Colon (tissue), 2 donors: ENCODE measurements at regions not wholly inside any gene's neighbourhood (a gene's known extent, or its start where the extent isn't known, plus 50 kb on each side); places are given as distances from the start of the nearest gene placed in this dataset.

Source experiments
- FAIRE-seq: peaks from 2 replicates; lab custom pipeline; 2012; peaks lifted over from hg19 to GRCh38; lab: Jason Lieb, UNC
- donor health status: control.
- donor health status: control.

DNA sequence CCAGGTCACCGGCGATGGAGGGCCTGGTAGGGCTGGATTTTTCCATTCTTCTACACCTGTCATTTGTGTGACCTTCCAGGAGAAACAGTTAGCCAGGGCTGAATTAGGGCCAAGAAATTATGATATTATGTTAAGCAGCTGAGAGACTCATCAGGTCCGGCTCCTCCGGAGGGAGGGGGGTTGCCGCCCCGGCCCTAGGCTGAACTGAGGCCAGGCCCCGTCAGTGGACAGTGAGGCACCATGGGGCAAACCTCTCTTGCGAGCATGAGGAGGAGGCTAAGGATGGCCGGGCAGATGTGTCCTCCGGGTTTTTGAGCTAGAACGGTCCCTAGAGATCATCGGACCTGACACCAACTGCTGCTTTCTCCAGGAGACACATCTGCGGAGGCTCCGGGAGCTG, 150.1 kb downstream of the SOX11 start:
- no peak for FAIRE-seq

DNA sequence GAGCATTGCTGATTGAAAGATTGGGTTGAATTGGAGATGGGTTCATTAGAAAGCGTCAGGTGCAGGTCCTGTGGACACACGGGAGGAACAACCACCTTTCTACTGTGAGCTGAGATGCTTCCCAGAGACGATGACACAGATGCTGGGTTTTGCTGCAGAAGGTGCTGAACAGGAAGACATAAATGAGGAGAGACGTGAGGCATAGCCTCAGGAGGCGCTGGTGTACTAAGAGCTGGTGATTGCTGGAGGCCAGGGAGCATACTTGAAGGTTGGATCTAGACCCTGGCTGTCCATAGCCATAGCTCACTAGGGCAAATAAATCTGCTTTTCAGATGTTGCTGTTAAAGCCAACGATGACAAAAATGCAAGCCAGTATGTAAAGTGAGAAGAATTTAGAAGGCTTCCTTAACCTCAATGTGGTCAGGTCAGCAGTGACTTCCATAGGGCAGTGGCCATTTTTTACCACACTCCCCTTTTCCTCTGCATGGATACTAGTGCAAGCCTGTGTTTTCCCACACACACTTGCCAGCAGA, 153.7 kb downstream of the SOX11 start:
- FAIRE-seq, result no peak

DNA sequence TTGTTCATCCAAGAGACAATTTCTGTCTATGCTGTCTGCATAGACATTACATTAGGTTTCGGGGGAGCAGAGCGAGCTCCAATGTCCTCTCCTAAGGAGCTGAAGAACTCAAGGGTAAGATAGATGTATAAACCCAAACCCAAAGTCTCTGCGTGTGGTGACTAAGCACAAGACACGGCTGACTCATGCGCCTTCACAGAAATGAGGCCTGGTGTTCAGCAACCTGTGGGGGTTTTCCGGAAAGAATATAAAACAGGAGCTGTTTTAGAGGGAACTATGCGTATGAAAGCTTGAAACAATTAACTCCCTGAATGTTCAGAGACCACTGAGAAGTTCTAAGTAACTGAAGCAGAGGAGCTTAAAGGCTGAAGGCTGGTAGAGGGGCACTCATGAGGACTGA, 154.7 kb downstream of the SOX11 start:
- no peak for FAIRE-seq

DNA sequence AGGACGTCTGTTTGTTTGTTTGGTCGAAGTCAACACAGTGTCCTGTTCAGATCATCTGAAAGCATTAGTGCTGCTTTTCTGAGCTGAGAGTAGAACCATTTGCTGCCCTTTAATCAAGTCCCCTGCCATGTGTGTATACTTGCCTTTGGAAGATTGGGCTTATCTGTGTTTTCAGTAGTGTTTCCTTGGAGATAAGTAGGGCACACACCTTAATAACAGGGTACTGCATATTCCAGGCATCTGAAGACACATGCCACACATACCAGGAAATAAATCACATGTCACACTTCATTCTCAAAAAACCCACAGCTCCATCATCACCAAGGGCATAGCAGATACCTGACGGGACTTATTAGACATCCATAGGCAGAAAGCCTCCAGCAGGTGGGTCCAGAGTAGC, 157.4 kb downstream of the SOX11 start:
- FAIRE-seq, result no peak

DNA sequence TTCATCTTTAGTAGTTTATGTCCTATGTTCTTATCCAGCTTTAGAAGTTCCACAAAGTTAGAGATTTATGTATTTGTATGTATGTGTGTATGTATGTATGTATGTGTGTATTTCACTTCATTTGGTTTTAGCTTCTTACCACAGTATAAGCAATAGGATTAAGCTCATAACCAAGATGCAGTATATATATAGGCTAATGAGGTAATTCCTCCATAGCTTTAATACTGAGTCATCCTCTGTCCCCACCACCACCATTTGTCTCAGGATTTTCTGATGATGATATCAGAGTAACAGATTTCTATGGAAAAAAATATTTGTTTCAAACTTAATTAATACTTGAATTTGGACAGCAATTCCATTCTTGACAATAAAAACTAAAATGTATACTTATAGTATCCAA, 159.2 kb downstream of the SOX11 start:
- FAIRE-seq, result no peak

DNA sequence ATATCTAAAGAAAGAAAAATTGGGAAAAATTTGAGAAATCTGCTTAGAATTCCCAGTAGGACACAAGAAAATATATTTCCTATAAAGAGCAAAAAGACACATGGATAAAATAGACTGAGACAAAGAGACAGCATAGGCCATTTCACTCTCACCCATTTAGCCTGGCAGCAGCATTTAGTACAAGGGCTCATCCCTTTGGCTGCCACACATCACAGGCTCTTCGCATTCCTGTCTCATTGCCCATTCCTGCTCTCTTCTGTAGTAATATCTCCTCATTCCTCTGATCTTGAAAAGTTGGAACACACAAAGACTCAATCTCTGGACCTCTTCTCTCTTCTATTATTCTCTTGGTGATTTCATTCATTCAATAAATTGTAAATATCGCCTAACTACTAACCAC, 162.6 kb downstream of the SOX11 start:
- no peak for FAIRE-seq

DNA sequence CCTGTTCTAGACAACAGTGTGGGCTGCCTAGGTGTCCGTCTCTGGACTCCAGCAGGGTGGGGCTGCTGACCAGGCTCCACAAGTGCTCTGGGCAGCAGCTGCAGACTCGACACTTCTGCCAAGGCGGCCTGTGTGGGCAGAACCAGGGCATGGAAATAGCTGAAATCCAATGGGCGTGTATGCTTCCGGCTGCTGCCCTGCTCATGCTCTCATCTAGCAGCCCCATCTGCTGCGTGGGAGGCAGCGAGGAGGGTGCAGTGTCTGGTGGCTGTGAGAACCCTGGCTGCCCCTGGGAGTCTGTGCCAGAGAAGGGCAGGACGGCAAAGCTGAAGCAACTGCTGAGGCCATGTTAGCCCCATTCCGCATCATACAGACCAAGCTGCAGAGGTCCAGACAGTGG, 174.9 kb downstream of the SOX11 start:
- FAIRE-seq, result no peak

DNA sequence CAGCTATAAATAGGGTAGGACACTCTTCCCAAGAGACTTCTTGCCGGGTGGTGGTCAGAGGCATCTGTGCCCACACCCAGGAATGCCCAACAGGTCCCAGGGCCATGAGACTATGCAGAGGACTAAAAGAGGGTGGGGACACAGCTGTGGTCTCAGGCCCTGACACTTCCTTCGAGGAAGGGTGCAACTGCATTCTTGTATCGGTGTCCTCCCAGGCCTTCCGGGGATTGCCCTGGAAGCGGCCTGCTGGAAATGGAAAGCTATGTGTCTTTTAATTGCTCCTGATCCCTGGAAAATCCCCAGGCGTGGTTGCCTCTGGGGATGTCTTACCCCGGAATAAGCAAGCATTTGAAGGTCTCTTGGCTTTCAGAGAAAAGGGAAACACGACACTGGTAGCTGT, 176.7 kb downstream of the SOX11 start:
- no peak for FAIRE-seq

DNA sequence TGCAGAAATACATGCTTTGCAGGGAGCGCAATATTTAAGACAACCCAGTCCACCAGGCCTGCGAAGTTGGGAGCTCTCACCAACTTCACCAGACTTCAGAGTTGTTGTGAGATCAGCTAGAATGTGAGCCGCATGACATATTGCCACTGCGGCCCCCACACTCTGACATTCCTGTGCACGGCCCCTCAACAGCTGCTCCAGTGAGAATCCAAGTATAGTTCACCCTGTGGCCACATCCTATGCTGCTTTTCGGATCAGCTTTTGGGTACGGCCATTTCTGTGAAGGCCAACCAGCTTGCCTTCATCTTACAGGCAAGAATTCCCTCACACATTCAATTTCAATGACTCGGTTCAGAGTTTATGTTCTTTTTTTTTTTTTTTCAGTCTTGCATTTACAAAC, 177.8 kb downstream of the SOX11 start:
- FAIRE-seq, result no peak

DNA sequence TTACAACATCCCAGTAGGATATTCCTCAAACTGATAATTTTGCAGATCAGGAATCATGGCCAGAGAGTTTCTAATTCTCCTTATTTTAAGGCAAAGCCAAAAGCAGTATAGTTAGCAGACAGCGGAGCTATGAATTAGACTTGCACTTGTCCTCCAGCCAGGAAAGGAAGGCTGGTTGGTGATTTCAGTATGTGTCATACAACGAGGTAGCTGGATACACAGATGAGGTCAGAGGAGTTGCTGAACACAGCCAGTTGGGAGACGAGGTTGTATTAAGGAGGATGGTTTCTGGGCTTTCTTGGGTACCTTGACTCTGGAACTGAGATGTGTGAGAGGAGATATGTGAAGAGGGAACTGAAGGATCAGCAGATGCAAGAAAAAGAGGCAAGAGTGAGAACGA, 185.2 kb downstream of the SOX11 start:
- FAIRE-seq, result no peak

DNA sequence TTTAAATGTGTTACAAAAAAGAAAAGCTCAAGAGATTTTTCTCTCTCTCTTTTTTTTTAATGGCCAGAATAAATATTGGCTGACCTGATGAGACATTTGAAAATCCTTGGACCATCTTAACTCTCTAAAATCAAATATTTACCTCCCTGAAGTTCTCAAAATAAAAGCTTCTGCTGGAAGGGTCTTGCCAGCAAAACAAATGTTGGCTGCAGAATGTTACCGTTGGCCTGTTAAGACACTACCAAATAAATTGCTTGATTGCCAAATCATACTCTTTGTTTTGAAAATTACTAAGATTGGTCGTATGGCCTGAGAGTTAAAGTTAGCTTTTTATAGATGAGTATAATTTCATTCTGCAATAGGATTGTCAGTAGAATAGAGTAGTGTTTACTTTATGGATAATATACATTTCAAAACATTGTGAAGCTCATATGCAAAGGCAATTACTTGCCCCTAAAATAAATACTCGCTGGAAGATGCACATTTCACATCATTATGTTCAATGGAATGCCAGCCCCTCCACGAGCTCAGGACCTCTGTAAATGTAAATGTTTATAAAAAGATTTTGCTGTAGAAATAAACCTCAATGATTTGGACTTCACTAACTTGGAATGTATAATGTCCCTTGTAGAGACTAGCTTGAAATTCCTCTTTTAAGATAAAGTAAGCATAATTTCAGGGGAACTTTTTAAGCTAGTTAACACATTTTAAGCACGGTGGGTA, 193.4 kb downstream of the SOX11 start:
- FAIRE-seq, result no peak

DNA sequence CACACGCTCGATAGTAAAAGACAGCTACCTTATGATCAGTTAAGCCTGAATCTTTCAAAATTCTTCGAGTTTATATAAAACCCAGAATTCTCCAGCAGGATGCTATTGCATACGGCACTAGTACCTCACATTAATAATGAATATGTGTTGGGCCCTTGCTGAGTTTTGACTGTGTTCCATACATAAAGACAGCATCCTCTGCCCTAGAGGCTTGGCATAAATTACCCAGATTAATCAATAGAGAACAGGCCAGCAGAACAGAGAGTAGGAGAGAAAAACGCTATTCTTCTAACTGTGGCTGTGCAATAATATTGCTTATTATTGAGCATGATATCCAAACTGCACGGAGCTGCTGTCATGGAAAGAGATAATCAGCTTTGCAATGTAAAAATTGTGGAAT, 194.3 kb downstream of the SOX11 start:
- FAIRE-seq, result no peak

DNA sequence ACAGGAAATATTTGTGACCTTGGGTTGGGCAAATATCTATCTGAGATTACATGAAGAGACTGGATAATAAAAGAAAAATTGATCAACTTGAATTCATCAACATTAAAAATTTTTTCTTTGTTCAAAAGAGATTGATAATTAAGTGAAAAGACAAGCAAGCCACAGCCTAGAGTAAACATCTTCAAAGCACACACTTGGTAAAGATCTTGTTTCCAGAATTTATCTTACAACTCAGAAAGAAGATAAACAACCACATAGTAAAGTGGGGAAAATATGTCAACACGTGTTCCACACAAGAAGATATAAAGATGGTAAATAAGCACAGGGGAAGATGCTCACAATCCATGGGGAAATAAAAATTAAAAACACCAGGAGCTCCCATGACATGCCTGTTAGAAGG, 195.9 kb downstream of the SOX11 start:
- FAIRE-seq, result no peak

DNA sequence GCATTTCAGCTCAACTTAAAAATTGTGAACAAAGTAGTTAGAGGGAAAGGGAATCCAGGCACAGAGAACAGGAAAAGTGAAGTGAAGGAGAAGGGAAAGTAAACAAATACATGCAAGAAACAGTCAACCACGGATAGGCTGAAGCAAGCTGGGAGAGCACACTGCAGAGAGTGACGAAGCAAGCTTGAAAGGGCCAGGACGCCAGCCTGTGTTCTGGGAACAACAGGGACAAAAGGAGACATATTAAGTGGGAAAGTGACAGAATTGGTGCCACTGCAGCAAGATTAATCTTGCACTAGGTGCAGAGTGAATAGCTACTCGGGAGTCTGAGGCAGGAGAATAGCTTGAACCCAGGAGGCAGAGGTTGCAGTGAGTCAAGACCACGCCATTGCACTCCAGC, 197.3 kb downstream of the SOX11 start:
- FAIRE-seq, result no peak

DNA sequence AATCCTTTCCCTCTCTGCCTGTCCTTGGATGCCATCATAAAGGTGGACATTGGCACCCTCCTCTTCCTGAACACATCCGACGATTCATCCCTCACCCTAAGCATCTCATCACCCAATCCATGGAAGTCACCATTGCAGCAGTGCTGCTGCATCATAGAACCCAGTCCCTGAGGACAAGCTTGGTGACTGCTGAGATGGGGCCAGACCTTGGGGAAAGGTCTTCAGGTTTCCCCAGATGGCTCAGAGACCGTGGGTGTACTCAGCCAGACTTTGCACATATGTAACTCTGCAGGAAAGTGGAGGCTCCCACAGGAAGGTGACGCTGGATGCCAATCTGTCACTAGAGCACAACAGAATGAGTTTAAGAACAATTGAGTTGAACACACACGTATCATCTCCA, 202.2 kb downstream of the SOX11 start:
- FAIRE-seq, result no peak

DNA sequence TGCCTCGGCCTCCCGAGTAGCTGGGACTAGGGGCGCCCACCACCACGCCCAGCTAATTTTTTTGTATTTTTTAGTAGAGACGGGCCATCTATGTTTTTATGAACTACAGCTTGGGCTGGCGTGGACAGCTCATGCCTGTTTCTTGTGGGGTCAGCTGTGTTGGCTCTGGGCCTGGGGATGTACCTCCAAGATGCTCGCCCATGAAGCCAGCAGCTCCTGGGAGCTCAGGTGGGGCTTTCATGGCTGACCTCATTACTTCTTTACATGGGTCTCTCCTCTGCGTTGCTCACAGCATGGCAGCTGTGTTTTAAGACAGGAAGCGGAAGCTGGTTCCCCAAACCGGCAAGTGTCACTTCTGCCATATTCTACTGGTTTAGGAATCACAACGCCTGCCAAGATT, 203.1 kb downstream of the SOX11 start:
- FAIRE-seq, result no peak

DNA sequence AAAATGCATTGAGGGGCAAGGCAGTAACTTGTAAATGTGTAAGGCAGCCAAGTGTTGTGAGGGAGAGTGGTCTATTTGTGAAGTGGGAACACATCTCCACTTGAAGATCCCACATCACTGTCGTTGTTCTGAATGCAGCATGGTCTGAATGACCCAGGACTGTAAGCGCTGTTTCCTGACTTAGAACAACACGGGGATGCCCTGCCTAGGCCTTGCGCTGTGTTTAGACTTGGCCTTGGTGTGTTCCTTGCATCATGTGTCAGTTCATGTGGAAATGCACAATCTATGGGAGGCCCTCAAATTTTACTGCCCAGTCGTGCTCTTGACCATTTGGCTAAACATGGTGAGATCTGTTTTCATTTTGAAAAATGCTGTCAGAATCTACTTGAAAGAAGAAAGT, 205.1 kb downstream of the SOX11 start:
- no peak for FAIRE-seq

DNA sequence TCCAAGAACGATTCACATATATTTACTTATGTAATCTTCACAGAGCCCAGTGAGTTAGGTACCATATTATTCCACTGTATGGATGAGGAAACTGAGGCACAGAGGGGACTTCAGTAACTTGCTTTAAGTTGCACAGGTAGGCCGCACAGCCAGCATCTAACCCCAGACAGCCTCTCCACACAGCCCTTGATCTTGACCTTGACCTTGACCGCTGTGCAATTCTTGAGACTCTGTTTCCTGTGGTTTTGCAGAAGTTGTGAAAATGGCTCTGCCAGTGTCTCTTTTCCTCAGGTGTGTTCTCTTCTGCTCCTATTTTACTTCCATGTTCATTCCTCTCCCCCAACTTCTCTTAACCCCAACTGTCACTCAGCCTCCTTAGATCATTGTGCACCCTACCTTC, 206.5 kb downstream of the SOX11 start:
- FAIRE-seq, result no peak

DNA sequence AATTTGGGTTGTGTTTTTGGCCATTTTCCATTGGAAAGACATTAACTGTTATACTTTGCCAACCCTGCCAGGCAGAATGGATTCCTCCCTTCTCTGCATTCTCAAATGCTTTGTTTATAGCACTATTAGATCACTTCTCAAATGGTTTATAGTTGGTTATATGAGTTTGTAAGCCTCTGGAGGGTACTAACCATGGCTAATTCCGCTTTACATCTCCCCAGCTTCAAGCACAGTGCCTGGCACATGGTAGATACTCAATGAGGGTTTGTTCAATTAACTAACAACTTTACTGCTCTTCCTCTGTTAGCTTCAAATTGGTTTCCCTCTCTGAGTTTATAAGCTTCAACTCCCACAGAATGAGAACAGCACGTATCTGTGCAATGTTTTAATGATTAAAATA, 213.5 kb downstream of the SOX11 start:
- FAIRE-seq, result no peak

DNA sequence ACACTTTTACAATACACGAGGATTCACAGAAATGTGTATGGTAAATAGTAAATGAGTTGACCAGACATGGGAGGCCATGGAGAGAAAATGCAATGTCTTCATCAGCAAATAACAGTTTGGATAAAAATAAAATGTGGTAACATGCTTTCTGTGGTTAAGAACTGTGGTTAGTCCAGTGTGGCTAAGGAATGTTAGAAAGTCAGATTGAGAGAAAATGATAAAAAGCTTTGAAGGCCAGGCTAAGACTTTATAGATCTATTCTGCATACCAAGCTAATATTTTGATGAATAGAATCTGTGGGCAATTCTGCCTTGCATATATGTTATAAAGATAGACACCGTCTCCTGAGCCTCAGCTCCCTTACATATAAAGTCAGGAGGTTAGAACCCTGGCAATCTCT, 215.9 kb downstream of the SOX11 start:
- FAIRE-seq, result no peak

DNA sequence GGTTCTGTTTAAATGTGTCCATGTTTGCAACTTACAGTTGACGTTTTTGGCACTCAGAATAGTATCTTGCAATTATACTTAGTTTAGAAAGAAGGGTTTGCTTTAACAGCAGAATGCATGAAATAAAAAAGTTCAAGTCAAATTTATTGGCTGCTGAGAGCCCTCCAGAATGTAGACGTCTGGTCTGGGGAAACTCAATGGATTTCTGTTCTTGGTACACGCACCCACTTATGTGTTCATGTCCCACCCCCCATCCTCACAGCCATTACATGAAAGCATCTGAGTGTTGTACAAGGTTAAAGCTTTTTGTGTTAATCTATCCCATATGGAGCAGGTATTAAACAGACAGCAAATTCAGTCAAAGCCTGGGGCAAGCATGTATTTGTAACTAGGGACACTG, 219.5 kb downstream of the SOX11 start:
- FAIRE-seq, result no peak

DNA sequence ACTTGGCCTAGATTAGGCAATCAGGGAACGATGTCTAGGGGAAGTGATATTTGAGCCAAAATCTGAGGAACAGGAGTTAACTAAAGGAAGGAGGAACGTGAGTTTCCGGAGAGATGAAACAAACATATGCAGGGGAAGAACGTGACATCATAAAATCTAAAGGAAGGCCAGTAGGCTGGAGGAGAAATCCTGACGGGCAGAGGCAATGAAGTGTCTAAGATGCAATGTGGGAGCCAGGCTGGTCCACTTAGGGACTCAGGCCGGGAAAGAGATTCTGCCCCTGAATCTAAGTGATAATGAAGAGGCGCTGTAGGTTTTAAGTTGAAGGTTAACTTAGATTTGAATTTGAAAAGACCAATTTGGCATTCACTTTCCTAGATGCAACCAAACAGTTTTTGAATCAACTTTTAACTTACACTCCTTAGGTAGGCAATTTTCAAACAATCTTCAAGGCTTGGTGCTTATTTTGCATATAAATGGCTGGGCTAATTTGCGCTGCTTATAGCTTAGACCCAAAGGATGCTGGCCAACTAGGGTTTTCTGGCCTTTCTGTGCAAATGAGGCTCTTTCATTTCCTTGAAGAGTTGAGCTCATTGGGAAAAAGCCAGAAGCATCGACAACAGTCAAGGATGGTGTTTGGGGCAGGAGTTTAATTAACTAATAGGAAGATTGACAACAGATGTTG, 221.7 kb downstream of the SOX11 start:
- FAIRE-seq, result no peak

DNA sequence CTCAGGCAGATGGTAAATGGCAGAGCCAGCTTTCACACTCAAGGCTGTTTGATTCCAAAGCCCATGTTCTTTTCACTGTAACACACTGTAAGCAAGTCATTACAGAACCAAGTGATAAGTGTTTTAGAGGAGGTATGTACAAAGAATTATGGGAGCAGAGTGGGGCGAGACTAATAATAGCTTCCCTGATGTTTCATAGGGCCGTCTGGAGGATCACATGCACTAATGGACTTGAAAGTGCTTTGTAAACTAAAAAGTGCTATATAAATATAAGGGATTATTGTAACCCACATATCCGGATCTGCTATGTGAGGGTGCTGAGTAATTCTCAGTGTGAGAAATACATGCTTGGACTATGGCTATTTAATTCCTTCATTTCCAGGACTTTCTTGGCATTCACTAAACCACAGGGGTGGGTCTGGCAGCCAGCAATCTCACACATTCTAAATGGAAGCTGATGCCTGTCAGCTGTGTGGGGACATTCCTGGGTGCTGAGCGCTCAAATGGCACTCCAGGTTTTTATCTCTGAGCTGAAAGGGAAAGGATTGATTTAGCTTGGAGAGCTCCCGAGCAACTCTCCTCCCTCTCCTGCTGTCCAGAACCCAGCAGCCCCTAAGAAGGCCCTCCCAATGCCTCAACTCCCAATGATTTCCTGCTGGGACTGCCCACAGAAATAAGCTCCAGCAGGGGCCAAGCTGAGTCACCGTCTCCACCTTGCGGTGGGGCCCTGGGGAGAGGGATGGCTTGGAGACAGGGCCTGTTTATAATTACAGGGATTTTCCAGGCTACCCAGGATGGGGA, 222.8 kb downstream of the SOX11 start:
- no peak for FAIRE-seq
